ENCODE measurements at regions not wholly inside any gene's neighbourhood (a gene's known extent, or its start where the extent isn't known, plus 50 kb on each side); places are given as distances from the start of the nearest gene placed in this dataset.
"Not testable (repeated sequence)": the region's sequence is repeated elsewhere in the genome, so short reads cannot be mapped to it uniquely, and the experiment has no call there.

DNA sequence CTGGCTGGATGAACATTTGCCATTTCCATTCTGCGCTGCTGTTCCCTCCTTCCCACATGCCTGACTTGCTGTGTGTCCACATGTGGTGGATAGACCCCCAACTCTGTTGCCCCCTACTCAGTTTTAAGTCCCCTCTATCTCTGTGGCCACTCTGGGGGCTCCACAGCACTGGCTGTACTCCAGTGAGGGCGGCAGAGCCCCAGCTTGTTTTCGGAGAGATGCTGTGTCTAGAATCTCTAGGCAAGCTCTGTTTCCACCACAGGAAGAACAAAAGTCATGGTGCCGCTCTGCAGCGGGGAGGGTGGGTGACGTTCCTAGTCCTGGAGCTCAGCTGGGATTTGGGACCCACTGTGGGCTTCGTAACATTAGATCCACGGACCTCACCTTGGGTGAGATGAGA, 570.4 kb upstream of the B3GAT1 start:
- H3K4me1 Mint-ChIP-seq (ENCODE audit: low read depth in 2 of 2) = peaks cover 11 to 12% of the 10 kb centered on the region in 2 donors
- H3K27me3 Mint-ChIP-seq; H3K27ac Mint-ChIP-seq; ATAC-seq; H3K4me3 Mint-ChIP-seq; H3K9me3 Mint-ChIP-seq; DNase-seq (ENCODE audit: low spot score); H3K36me3 Mint-ChIP-seq: not testable (repeated sequence)

DNA sequence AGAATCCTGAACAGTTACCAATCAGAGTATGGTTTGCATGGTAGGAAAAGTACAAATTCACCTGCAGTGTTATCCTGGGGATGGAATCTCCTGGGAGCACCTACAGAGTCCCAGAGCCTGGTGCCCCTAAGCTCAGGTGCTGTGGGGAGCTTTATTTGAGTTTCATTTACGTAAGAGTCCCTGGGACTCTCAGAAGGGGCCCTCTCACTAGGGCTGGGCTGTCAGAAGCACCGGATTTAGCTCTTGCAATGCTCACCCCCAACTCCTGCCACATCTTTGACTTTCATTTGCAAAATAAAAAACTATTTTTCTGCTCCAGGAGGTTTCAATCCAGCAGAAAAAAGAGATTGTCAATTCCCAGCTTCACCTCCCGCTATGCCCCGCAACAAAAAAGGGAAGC, 569.8 kb upstream of the B3GAT1 start:
- no peak overlapping the region for H3K4me3 Mint-ChIP-seq
- no peaks in the 10 kb centered on the region for H3K9me3 Mint-ChIP-seq
- ATAC-seq (no peak), DNase-seq (ENCODE audit: low spot score) (no peak)
- no peaks in the 10 kb centered on the region for H3K36me3 Mint-ChIP-seq
- peaks cover 7 to 8% of the 10 kb centered on the region in 2 donors for H3K27me3 Mint-ChIP-seq
- H3K4me1 Mint-ChIP-seq (ENCODE audit: low read depth in 2 of 2) = peaks cover 11 to 12% of the 10 kb centered on the region in 2 donors
- H3K27ac Mint-ChIP-seq = no peak overlapping the region

GRCh38 chr11:134980819-134981710, 569.0 kb upstream of the B3GAT1 start:
- Mint-ChIP-seq H3K27ac (no peak overlapping the region), H3K4me3 (no peak overlapping the region), H3K27me3 (peaks cover 7 to 8% of the 10 kb centered on the region in 2 donors), H3K9me3 (no peaks in the 10 kb centered on the region), H3K36me3 (no peaks in the 10 kb centered on the region), H3K4me1 (ENCODE audit: low read depth in 2 of 2) (peaks cover 11 to 12% of the 10 kb centered on the region in 2 donors)
- DNase-seq (ENCODE audit: low spot score) (no peak), ATAC-seq (peak in 1 of 2 donors; percentile 57)

- not testable (repeated sequence) for H3K9me3 Mint-ChIP-seq; H3K27me3 Mint-ChIP-seq; ATAC-seq; H3K4me1 Mint-ChIP-seq (ENCODE audit: low read depth in 2 of 2); H3K36me3 Mint-ChIP-seq; DNase-seq (ENCODE audit: low spot score); H3K4me3 Mint-ChIP-seq; H3K27ac Mint-ChIP-seq
These were observed 567.0 kb upstream of the B3GAT1 start for GRCh38 chr11:134979089-134979457.

DNA sequence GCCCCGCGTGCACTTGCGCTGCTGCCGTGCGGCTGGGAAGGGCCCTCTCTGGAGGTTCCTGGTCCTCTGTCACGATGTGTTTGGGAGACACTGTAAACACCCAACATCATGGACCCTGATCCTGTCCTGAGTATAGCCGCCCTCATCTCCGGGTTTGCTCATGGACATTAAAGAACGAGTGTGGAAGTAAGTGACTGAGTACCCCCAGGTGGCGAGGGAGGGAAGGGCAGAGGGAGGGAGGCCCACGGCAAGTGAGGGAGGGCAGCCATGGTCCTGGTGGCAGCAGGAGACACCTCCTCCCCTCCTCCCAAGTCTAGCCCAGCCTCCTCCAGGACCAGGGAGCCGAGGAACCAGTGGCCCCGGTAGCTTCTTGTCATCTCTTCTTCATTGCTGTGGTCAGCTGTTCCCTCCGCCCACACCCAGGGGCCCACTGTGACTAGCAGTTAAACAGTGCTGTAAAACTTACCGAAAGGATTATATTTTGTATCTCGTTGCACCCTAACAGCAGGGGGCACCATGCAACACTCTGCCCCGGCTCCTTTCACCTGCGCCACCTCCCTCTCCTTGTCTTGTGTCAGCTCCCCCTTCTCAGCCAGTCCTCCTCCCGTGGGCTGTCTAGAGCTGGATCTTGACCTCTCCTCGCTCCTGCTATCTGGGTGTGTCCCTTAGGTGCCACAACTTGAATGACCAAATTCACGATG, 566.5 kb upstream of the B3GAT1 start:
- H3K4me3 Mint-ChIP-seq = no peak overlapping the region
- no peaks in the 10 kb centered on the region for H3K36me3 Mint-ChIP-seq
- H3K27me3 Mint-ChIP-seq = peaks cover 3 to 7% of the 10 kb centered on the region in 2 donors
- ATAC-seq (no peak), DNase-seq (ENCODE audit: low spot score) (no peak)
- no peaks in the 10 kb centered on the region for H3K4me1 Mint-ChIP-seq (ENCODE audit: low read depth in 2 of 2)
- no peaks in the 10 kb centered on the region for H3K9me3 Mint-ChIP-seq
- no peak overlapping the region for H3K27ac Mint-ChIP-seq

DNA sequence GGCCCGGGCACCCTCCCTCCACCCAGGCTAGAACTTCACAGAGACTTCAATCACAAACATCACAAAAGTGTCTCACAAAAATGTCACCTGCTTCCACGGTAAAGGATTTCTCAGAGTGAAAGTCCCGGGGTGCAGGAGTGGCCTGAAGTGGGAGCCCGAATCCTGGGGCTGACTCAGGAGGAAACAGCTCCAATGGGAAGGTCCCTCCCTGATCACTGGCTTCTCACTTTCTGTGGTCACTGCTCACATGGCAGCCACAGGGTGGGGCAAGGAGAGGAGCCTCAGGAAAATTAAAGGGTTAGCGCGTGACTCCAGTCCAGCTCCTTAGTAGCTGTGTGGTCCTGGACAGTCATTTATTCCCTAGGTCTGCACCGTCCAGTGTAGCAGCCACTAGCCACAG, 564.5 kb upstream of the B3GAT1 start:
- DNase-seq (ENCODE audit: low spot score) (no peak), ATAC-seq (no peak)
- Mint-ChIP-seq H3K4me3 (no peak overlapping the region), H3K36me3 (no peaks in the 10 kb centered on the region), H3K4me1 (ENCODE audit: low read depth in 2 of 2) (no peaks in the 10 kb centered on the region), H3K27me3 (peaks cover 7 to 14% of the 10 kb centered on the region in 2 donors), H3K9me3 (no peaks in the 10 kb centered on the region), H3K27ac (no peak overlapping the region)

DNA sequence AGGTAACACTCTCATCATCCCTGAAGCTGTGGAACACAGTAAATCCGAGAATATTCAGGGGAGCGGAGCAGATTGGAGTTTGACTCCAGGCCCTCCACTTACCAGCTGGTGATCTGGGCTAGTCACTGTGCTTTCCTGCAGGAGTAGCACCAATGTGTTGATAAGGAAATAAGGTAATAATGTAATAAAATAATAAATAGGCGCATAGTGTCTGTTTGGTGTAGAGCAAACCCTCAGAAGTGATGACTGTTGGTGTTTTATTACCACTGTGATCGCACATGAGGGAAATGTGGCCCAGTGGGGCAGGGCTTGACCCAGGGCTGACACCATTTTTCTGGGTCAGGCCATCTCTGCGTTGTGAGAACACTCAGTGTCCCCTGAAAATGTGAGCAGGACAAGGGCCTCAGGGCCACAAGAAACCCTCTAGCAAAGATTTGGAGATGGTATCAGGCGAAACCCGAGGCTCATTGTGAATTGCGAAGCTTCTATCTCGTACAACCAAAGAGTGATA, 563.9 kb upstream of the B3GAT1 start:
- H3K4me3 Mint-ChIP-seq = no peak overlapping the region
- H3K27ac Mint-ChIP-seq = no peak overlapping the region
- DNase-seq (ENCODE audit: low spot score) (no peak), ATAC-seq (no peak)
- H3K27me3 Mint-ChIP-seq = peaks cover 7 to 14% of the 10 kb centered on the region in 2 donors
- no peaks in the 10 kb centered on the region for H3K9me3 Mint-ChIP-seq
- no peaks in the 10 kb centered on the region for H3K36me3 Mint-ChIP-seq
- no peaks in the 10 kb centered on the region for H3K4me1 Mint-ChIP-seq (ENCODE audit: low read depth in 2 of 2)

GRCh38 chr11:134973801-134974200, 561.8 kb upstream of the B3GAT1 start:
- H3K4me1 Mint-ChIP-seq (ENCODE audit: low read depth in 2 of 2) = no peaks in the 10 kb centered on the region
- no peaks in the 10 kb centered on the region for H3K9me3 Mint-ChIP-seq
- peaks cover 9 to 10% of the 10 kb centered on the region in 2 donors for H3K27me3 Mint-ChIP-seq
- ATAC-seq (no peak), DNase-seq (ENCODE audit: low spot score) (no peak)
- no peaks in the 10 kb centered on the region for H3K36me3 Mint-ChIP-seq
- H3K27ac Mint-ChIP-seq = no peak overlapping the region
- no peak overlapping the region for H3K4me3 Mint-ChIP-seq

DNA sequence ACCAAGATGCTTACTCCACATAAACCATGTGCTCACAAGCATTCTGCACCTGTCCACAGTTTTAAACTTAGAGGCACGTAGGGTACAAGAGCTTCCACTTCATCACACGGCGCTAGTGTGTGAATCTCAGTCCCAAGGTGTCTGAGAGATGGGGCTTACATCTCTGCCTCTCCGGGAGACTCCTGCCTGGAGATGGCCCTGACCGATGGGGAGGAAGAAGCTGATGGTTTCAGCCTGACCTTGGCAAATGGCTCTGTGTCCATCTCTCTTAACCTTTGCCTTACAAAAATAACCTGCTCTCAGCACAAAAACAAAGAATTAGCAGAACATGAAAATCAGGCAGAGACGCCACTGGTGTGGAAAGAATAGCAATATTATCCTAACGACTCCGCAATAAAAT, 559.3 kb upstream of the B3GAT1 start:
- H3K4me3 Mint-ChIP-seq = no peak overlapping the region
- ATAC-seq (no peak), DNase-seq (ENCODE audit: low spot score) (no peak)
- no peaks in the 10 kb centered on the region for H3K36me3 Mint-ChIP-seq
- no peak overlapping the region for H3K27ac Mint-ChIP-seq
- H3K4me1 Mint-ChIP-seq (ENCODE audit: low read depth in 2 of 2) = no peaks in the 10 kb centered on the region
- H3K9me3 Mint-ChIP-seq = no peaks in the 10 kb centered on the region
- peaks cover 15 to 24% of the 10 kb centered on the region in 2 donors for H3K27me3 Mint-ChIP-seq

GRCh38 chr11:134967746-134968145, 555.7 kb upstream of the B3GAT1 start:
- H3K27me3 Mint-ChIP-seq = peaks cover 14 to 38% of the 10 kb centered on the region in 2 donors
- no peak overlapping the region for H3K4me3 Mint-ChIP-seq
- H3K4me1 Mint-ChIP-seq (ENCODE audit: low read depth in 2 of 2) = no peaks in the 10 kb centered on the region
- DNase-seq (ENCODE audit: low spot score) = no peak
- no peak for ATAC-seq
- no peak overlapping the region for H3K27ac Mint-ChIP-seq
- no peaks in the 10 kb centered on the region for H3K36me3 Mint-ChIP-seq
- no peaks in the 10 kb centered on the region for H3K9me3 Mint-ChIP-seq

GRCh38 chr11:134961386-134961785, 549.3 kb upstream of the B3GAT1 start:
- not testable (repeated sequence) for H3K27ac Mint-ChIP-seq; H3K9me3 Mint-ChIP-seq; ATAC-seq; DNase-seq (ENCODE audit: low spot score); H3K4me1 Mint-ChIP-seq (ENCODE audit: low read depth in 2 of 2); H3K4me3 Mint-ChIP-seq; H3K36me3 Mint-ChIP-seq
- peaks cover 3 to 24% of the 10 kb centered on the region in 2 donors for H3K27me3 Mint-ChIP-seq

GRCh38 chr11:134958870-134959269, 546.8 kb upstream of the B3GAT1 start:
- H3K27ac Mint-ChIP-seq = no peak overlapping the region
- no peaks in the 10 kb centered on the region for H3K4me1 Mint-ChIP-seq (ENCODE audit: low read depth in 2 of 2)
- no peak for DNase-seq (ENCODE audit: low spot score)
- H3K36me3 Mint-ChIP-seq = no peaks in the 10 kb centered on the region
- peaks cover 6 to 16% of the 10 kb centered on the region in 2 donors for H3K27me3 Mint-ChIP-seq
- no peak overlapping the region for H3K4me3 Mint-ChIP-seq
- no peak for ATAC-seq
- no peaks in the 10 kb centered on the region for H3K9me3 Mint-ChIP-seq

DNA sequence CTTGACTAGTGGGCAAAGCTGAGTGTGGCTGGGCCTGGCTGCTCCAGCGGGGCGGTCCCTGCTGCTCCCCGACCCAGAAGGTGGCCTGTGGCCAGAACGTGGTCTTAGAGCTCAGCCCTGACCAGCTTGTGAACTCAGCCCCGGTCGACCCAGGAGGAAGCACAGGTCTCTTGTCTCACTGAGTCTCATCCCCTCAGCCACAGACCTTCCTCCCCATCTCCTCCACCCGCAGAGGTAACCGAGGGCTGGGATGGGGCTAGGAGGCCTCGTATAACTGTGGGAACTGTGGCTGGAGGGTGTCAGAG, 546.2 kb upstream of the B3GAT1 start:
- Mint-ChIP-seq H3K9me3 (no peaks in the 10 kb centered on the region), H3K36me3 (no peaks in the 10 kb centered on the region), H3K4me3 (no peak overlapping the region), H3K4me1 (ENCODE audit: low read depth in 2 of 2) (no peaks in the 10 kb centered on the region), H3K27me3 (peaks cover 6 to 18% of the 10 kb centered on the region in 2 donors), H3K27ac (no peak overlapping the region)
- ATAC-seq = no peak
- no peak for DNase-seq (ENCODE audit: low spot score)

- Mint-ChIP-seq H3K9me3 (no peaks in the 10 kb centered on the region), H3K27ac (no peak overlapping the region), H3K4me1 (ENCODE audit: low read depth in 2 of 2) (no peaks in the 10 kb centered on the region), H3K36me3 (no peaks in the 10 kb centered on the region), H3K27me3 (peaks cover 7 to 18% of the 10 kb centered on the region in 2 donors), H3K4me3 (no peak overlapping the region)
- no peak for ATAC-seq
- no peak for DNase-seq (ENCODE audit: low spot score)
These were observed 545.7 kb upstream of the B3GAT1 start for GRCh38 chr11:134957540-134958335.

Measured in natural killer cell treated with Interleukin-12 subunit alpha and Interleukin-12 subunit beta and Interleukin-15 and Interleukin-18, amount 100 ng/mL, for 72 hours (primary cell).